ENCODE measurements at regions not wholly inside any gene's neighbourhood (a gene's known extent, or its start where the extent isn't known, plus 50 kb on each side); places are given as distances from the start of the nearest gene placed in this dataset.

- no peak for TF ChIP-seq CTCF (IDR thresholded peaks at IDR 0.05; ENCODE audit: unreplicated experiment)
- peaks cover 12% of the 10 kb centered on the region for H3K27me3 Mint-ChIP-seq (ENCODE audit: low read depth)
- H3K36me3 Mint-ChIP-seq, result no peaks in the 10 kb centered on the region
- DNase-seq (ENCODE audit: low spot score in 2 of 2, unreplicated experiment in 2 of 2), result no peak
- H3K4me1 Mint-ChIP-seq, result peaks cover 38% of the 10 kb centered on the region
- H3K27ac Mint-ChIP-seq, result no peak overlapping the region
- H3K9me3 Mint-ChIP-seq, result no peaks in the 10 kb centered on the region
- no peak overlapping the region for H3K4me3 Mint-ChIP-seq
These were observed 72.1 kb upstream of the CASZ1 start for GRCh38 chr1:10868599-10868965.

- no peak for TF ChIP-seq CTCF (IDR thresholded peaks at IDR 0.05; ENCODE audit: unreplicated experiment)
- Mint-ChIP-seq H3K4me3 (no peak overlapping the region), H3K27me3 (ENCODE audit: low read depth) (peaks cover 12% of the 10 kb centered on the region)
These were observed 73.5 kb upstream of the CASZ1 start for GRCh38 chr1:10869933-10870332.

GRCh38 chr1:10870493-10871096 is 74.1 kb upstream of the CASZ1 start:
- Mint-ChIP-seq H3K36me3 (no peaks in the 10 kb centered on the region), H3K9me3 (no peaks in the 10 kb centered on the region), H3K27me3 (ENCODE audit: low read depth) (peaks cover 7% of the 10 kb centered on the region), H3K4me3 (no peak overlapping the region), H3K27ac (no peak overlapping the region), H3K4me1 (peaks cover 18% of the 10 kb centered on the region)
- TF ChIP-seq CTCF (IDR thresholded peaks at IDR 0.05; ENCODE audit: unreplicated experiment), result no peak
- DNase-seq (ENCODE audit: low spot score in 2 of 2, unreplicated experiment in 2 of 2), result no peak

More at GRCh38 chr1:10869933-10870332, 73.5 kb upstream of the CASZ1 start:
- H3K9me3 Mint-ChIP-seq, result no peaks in the 10 kb centered on the region
- no peak for DNase-seq (ENCODE audit: low spot score in 2 of 2, unreplicated experiment in 2 of 2)
- no peaks in the 10 kb centered on the region for H3K36me3 Mint-ChIP-seq
- peaks cover 25% of the 10 kb centered on the region for H3K4me1 Mint-ChIP-seq
- H3K27ac Mint-ChIP-seq, result no peak overlapping the region

DNA sequence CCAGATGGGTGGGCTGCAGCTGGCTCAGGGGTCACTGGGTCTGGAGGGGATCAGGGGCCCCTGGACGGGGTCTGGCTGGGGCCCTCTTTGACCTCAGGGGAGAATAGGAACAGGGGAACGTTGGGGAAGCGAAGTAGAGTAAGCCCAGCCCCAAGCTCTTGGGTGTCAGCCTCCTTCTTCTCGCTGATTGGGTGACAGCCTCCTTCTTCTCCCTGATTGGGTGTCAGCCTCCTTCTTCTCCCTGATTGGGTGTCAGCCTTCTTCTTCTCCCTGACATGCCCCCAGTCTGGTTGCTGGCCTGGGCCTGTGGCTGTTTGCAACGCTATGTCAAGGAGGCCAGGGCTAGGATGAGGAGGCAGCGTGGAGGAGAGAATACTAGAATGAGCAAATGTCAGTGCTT is 76.7 kb upstream of the CASZ1 start:
- Mint-ChIP-seq H3K36me3 (no peaks in the 10 kb centered on the region), H3K4me1 (peaks cover under 1% of the 10 kb centered on the region), H3K4me3 (no peak overlapping the region), H3K27me3 (ENCODE audit: low read depth) (peaks cover 2% of the 10 kb centered on the region), H3K9me3 (no peaks in the 10 kb centered on the region), H3K27ac (no peak overlapping the region)
- no peak for TF ChIP-seq CTCF (IDR thresholded peaks at IDR 0.05; ENCODE audit: unreplicated experiment)
- no peak for DNase-seq (ENCODE audit: low spot score in 2 of 2, unreplicated experiment in 2 of 2)

- no peaks in the 10 kb centered on the region for H3K36me3 Mint-ChIP-seq
- H3K4me1 Mint-ChIP-seq, result no peaks in the 10 kb centered on the region
- H3K9me3 Mint-ChIP-seq, result no peaks in the 10 kb centered on the region
- no peak for DNase-seq (ENCODE audit: low spot score in 2 of 2, unreplicated experiment in 2 of 2)
- H3K4me3 Mint-ChIP-seq, result no peak overlapping the region
- H3K27ac Mint-ChIP-seq, result no peak overlapping the region
- no peak for TF ChIP-seq CTCF (IDR thresholded peaks at IDR 0.05; ENCODE audit: unreplicated experiment)
- no peaks in the 10 kb centered on the region for H3K27me3 Mint-ChIP-seq (ENCODE audit: low read depth)
These were observed 77.9 kb upstream of the CASZ1 start for GRCh38 chr1:10874351-10874750.

- peaks cover 4% of the 10 kb centered on the region for H3K4me1 Mint-ChIP-seq
- no peaks in the 10 kb centered on the region for H3K9me3 Mint-ChIP-seq
- H3K36me3 Mint-ChIP-seq, result no peaks in the 10 kb centered on the region
- DNase-seq (ENCODE audit: low spot score in 2 of 2, unreplicated experiment in 2 of 2), result no peak
- H3K27ac Mint-ChIP-seq, result no peak overlapping the region
- H3K4me3 Mint-ChIP-seq, result no peak overlapping the region
- no peaks in the 10 kb centered on the region for H3K27me3 Mint-ChIP-seq (ENCODE audit: low read depth)
- TF ChIP-seq CTCF (IDR thresholded peaks at IDR 0.05; ENCODE audit: unreplicated experiment), result no peak
These were observed 81.4 kb upstream of the CASZ1 start for GRCh38 chr1:10877894-10878293.

Data from mesothelial cell of epicardium (in vitro differentiated cells).